ENCODE measurements at regions not wholly inside any gene's neighbourhood (a gene's known extent, or its start where the extent isn't known, plus 50 kb on each side); places are given as distances from the start of the nearest gene placed in this dataset.

DNA sequence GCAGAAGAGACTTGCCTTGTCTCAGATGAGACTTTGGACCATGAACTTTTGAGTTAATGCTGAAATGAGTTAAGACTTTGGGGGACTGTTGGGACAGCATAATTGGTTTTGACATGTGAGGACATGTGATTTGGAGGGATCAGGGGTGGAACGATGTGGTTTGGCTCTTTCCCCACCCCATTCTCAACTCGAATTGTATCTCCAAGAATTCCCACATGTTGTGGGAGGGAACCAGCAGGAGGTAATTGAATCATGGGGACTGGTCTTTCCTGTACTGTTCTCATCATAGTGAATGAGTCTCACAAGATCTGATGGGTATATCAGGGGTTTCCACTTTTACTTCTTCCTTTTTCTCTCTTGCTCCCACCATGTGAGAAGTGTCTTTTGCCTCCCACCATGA, 229.7 kb upstream of the KCND2 start:
- Histone ChIP-seq H3K27ac (ENCODE audit: low read length) (no peak overlapping the region), H3K27me3 (ENCODE audit: insufficient read depth, low read length, poor library complexity) (no peaks in the 10 kb centered on the region), H3K4me3 (ENCODE audit: low read depth in 1 of 2, low read length in 2 of 2) (no peak overlapping the region), H4K20me1 (ENCODE audit: insufficient read depth, low read length) (no peaks in the 10 kb centered on the region), H3K9me3 (ENCODE audit: insufficient read depth, low read length, severe bottlenecking) (peaks cover 3% of the 10 kb centered on the region), H2AFZ (ENCODE audit: low read depth, low read length) (no peak overlapping the region), H3K4me2 (ENCODE audit: insufficient read depth, low read length) (no peak overlapping the region), H3K79me2 (ENCODE audit: insufficient read depth, low read length) (no peaks in the 10 kb centered on the region), H3K9ac (ENCODE audit: low read depth, low read length) (no peak overlapping the region), H3K36me3 (ENCODE audit: insufficient read depth, low read length) (no peaks in the 10 kb centered on the region), H3K4me1 (ENCODE audit: insufficient read depth, low read length) (no peaks in the 10 kb centered on the region)
- no peak for ATAC-seq (ENCODE audit: insufficient read depth, low read depth)
- no peak for DNase-seq
- TF ChIP-seq CTCF (IDR thresholded peaks at IDR 0.05; ENCODE audit: borderline replicate concordance, extremely low read depth, low read length, poor library complexity, severe bottlenecking) (no peak), EZH2 (IDR thresholded peaks at IDR 0.05; ENCODE audit: borderline replicate concordance, low read depth, low read length, severe bottlenecking) (no peak)

GRCh38 chr7:120052884-120053382, 220.0 kb upstream of the KCND2 start:
- Histone ChIP-seq H2AFZ (ENCODE audit: low read depth, low read length) (no peak overlapping the region), H3K9ac (ENCODE audit: low read depth, low read length) (no peak overlapping the region), H3K4me1 (ENCODE audit: insufficient read depth, low read length) (no peaks in the 10 kb centered on the region), H3K36me3 (ENCODE audit: insufficient read depth, low read length) (no peaks in the 10 kb centered on the region), H3K4me3 (ENCODE audit: low read depth in 1 of 2, low read length in 2 of 2) (no peak overlapping the region), H3K27ac (ENCODE audit: low read length) (no peak overlapping the region), H4K20me1 (ENCODE audit: insufficient read depth, low read length) (no peaks in the 10 kb centered on the region), H3K9me3 (ENCODE audit: insufficient read depth, low read length, severe bottlenecking) (no peaks in the 10 kb centered on the region), H3K79me2 (ENCODE audit: insufficient read depth, low read length) (no peaks in the 10 kb centered on the region), H3K27me3 (ENCODE audit: insufficient read depth, low read length, poor library complexity) (no peaks in the 10 kb centered on the region), H3K4me2 (ENCODE audit: insufficient read depth, low read length) (no peak overlapping the region)
- DNase-seq (no peak), ATAC-seq (ENCODE audit: insufficient read depth, low read depth) (no peak)
- TF ChIP-seq CTCF (IDR thresholded peaks at IDR 0.05; ENCODE audit: borderline replicate concordance, extremely low read depth, low read length, poor library complexity, severe bottlenecking) (no peak), EZH2 (IDR thresholded peaks at IDR 0.05; ENCODE audit: borderline replicate concordance, low read depth, low read length, severe bottlenecking) (no peak)

- Histone ChIP-seq H2AFZ (ENCODE audit: low read depth, low read length) (no peak overlapping the region), H3K27ac (ENCODE audit: low read length) (no peak overlapping the region), H3K36me3 (ENCODE audit: insufficient read depth, low read length) (no peaks in the 10 kb centered on the region), H3K27me3 (ENCODE audit: insufficient read depth, low read length, poor library complexity) (no peaks in the 10 kb centered on the region), H3K4me3 (ENCODE audit: low read depth in 1 of 2, low read length in 2 of 2) (no peak overlapping the region), H3K4me2 (ENCODE audit: insufficient read depth, low read length) (no peak overlapping the region), H3K9me3 (ENCODE audit: insufficient read depth, low read length, severe bottlenecking) (no peaks in the 10 kb centered on the region), H3K4me1 (ENCODE audit: insufficient read depth, low read length) (no peaks in the 10 kb centered on the region), H4K20me1 (ENCODE audit: insufficient read depth, low read length) (no peaks in the 10 kb centered on the region), H3K79me2 (ENCODE audit: insufficient read depth, low read length) (no peaks in the 10 kb centered on the region), H3K9ac (ENCODE audit: low read depth, low read length) (no peak overlapping the region)
- ATAC-seq (ENCODE audit: insufficient read depth, low read depth) (no peak), DNase-seq (no peak)
- TF ChIP-seq CTCF (IDR thresholded peaks at IDR 0.05; ENCODE audit: borderline replicate concordance, extremely low read depth, low read length, poor library complexity, severe bottlenecking): no peak
- no peak for TF ChIP-seq EZH2 (IDR thresholded peaks at IDR 0.05; ENCODE audit: borderline replicate concordance, low read depth, low read length, severe bottlenecking)
Measured at GRCh38 chr7:120053390-120053961, 219.5 kb upstream of the KCND2 start.

All from DND-41 (cell line).